Esophagus muscularis mucosa (tissue), 3 donors: ENCODE measurements at regions not wholly inside any gene's neighbourhood (a gene's known extent, or its start where the extent isn't known, plus 50 kb on each side); places are given as distances from the start of the nearest gene placed in this dataset.

ENCODE experiments used
- CTCF ChIP-seq, 3 experiments: fragments of 200-600 bp in 2 of 3; fragments of 450-650 bp in 1 of 3; sonication (generic) in 2 of 3; IDR thresholded peaks; one replicate each; pipeline ENCODE4 v1.5.1; 2017 to 2019; ENCODE audit warnings: antibody characterized with exemption in 3 of 3, mild to moderate bottlenecking in 2 of 3, moderate library complexity in 1 of 3
- POLR2A ChIP-seq: fragments of 450-650 bp; IDR thresholded peaks from one replicate; pipeline ENCODE4 v1.6.1; 2017; ENCODE audit warnings: antibody characterized with exemption, moderate library complexity, mild to moderate bottlenecking, low read depth
- POLR2AphosphoS5 ChIP-seq, 2 donors: sonication (generic); formaldehyde crosslinking; IDR thresholded peaks; one replicate each; pipeline ENCODE4 v1.6.1; 2017; ENCODE audit warnings: antibody characterized with exemption in 2 of 2

DNA sequence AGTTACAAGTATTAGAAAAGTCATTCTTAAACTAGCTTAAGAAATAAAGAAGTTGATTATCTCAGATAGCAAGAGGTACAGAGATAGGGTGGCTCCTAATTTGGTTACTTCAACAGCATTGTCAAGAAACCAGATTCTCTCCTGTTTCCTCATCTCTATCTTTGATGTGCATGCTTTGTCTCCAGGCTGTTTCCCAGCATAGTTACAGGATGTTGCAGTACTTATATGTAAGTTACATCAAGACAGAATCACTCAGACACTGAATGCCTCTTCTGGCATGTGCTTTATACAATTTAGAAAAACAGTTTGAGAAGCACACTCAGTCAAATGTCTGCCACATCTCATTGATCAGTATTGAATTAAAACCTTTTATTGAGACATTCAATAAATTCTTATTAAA is 189.5 kb upstream of the UBE2E3 start:
- TF ChIP-seq CTCF (IDR thresholded peaks at IDR 0.05) = no peak
- TF ChIP-seq POLR2A = no peak
- TF ChIP-seq POLR2AphosphoS5 (IDR thresholded peaks at IDR 0.05) = no peak
